GM12878 (cell line): ENCODE measurements at regions not wholly inside any gene's neighbourhood (a gene's known extent, or its start where the extent isn't known, plus 50 kb on each side); places are given as distances from the start of the nearest gene placed in this dataset.
"Not testable (repeated sequence)": the region's sequence is repeated elsewhere in the genome, so short reads cannot be mapped to it uniquely, and the experiment has no call there.

Experiments used
- ATAC-seq: fragments of 200-7000 bp; cut with Tn5 transposase; 3 replicates; pipeline ENCODE4 v1.9.1; 2020; ENCODE audit warnings: mild to moderate bottlenecking, moderate library complexity
- BruUV-seq: library from RNA; stranded (reverse); fragments of 400-500 nt; replicated peaks from 2 replicates; lab custom pipeline; 2021; lab: Mats Ljungman, UMichigan
- CTCF ChIA-PET: fragments of 300-600 bp; sonication (Branson Sonifier 250); formaldehyde crosslinking; extraction: SDS; loops from one replicate; lab custom pipeline; 2021; ENCODE audit warnings: inconsistent platforms; lab: Yijun Ruan, JAX
- POLR2A ChIA-PET: fragments of 350-600 bp; formaldehyde crosslinking; extraction: SDS; loops from one replicate; lab custom pipeline; 2021; ENCODE audit warnings: inconsistent platforms; lab: Charles Lee
- RAD21 ChIA-PET: fragments of 300-600 bp; sonication (Branson Sonifier 250); formaldehyde crosslinking; loops from one replicate; lab custom pipeline; 2023; ENCODE audit warnings: antibody characterized with exemption; ENCODE audit not compliant: unreplicated experiment; lab: Charles Lee
- SMC1A ChIA-PET: fragments of 300-600 bp; sonication (Branson Sonifier 250); formaldehyde crosslinking; loops from one replicate; lab custom pipeline; 2023; ENCODE audit not compliant: unreplicated experiment, uncharacterized antibody; lab: Charles Lee
- DNase-seq: peaks from one replicate; pipeline ENCODE4 v3.0.0-alpha.2; 2011; ENCODE audit warnings: low read depth, low spot score
- FAIRE-seq: peaks from 3 replicates; lab custom pipeline; 2011; peaks lifted over from hg19 to GRCh38; lab: Jason Lieb, UNC
- H2AFZ ChIP-seq: 2 replicates; pipeline ENCODE4 v1.6.0; 2011; ENCODE audit warnings: low read depth, low read length, control low read depth; ENCODE audit not compliant: control insufficient read depth
- H3K27ac ChIP-seq: 2 replicates; pipeline ENCODE4 v1.5.1; 2011; ENCODE audit warnings: control low read depth; ENCODE audit not compliant: control insufficient read depth, insufficient read depth
- H3K27me3 ChIP-seq, 2 experiments: replicated peaks in 1 of 2; 2 replicates each; pipeline versions ENCODE4 v1.6.0 to v1.6.1; 2011; ENCODE audit warnings: low read length in 1 of 2; ENCODE audit not compliant: control insufficient read depth in 2 of 2, insufficient read depth in 2 of 2
- H3K36me3 ChIP-seq, 2 experiments: 2 replicates each; pipeline ENCODE4 v1.5.1; 2011; ENCODE audit warnings: low read length in 1 of 2; ENCODE audit not compliant: control insufficient read depth in 2 of 2, insufficient read depth in 2 of 2
- H3K4me1 ChIP-seq: 2 replicates; pipeline ENCODE4 v1.6.1; 2011; ENCODE audit warnings: mild to moderate bottlenecking, low read length, moderate library complexity, mixed read lengths; ENCODE audit not compliant: control insufficient read depth, insufficient read depth
- H3K4me2 ChIP-seq: 2 replicates; pipeline ENCODE4 v1.6.0; 2011; ENCODE audit warnings: control low read depth; ENCODE audit not compliant: control insufficient read depth, insufficient read depth
- H3K4me3 ChIP-seq: fragments of 200-600 bp; sonication (generic); 2 replicates; pipeline ENCODE4 v1.5.1; 2016
- H3K79me2 ChIP-seq: 2 replicates; pipeline ENCODE4 v1.6.0; 2011; ENCODE audit warnings: low read length; ENCODE audit not compliant: control insufficient read depth, insufficient read depth
- H3K9ac ChIP-seq: 2 replicates; pipeline ENCODE4 v1.8.0; 2011; ENCODE audit warnings: low read length, control low read depth, mixed read lengths; ENCODE audit not compliant: control insufficient read depth, insufficient read depth
- H3K9me3 ChIP-seq: replicated peaks from 3 replicates; pipeline ENCODE4 v1.5.1; 2011; ENCODE audit warnings: mild to moderate bottlenecking, low read length; ENCODE audit not compliant: control insufficient read depth, insufficient read depth
- H4K20me1 ChIP-seq: 2 replicates; pipeline ENCODE4 v1.6.0; 2011; ENCODE audit not compliant: control insufficient read depth, insufficient read depth
- BMI1 ChIP-seq: fragments of 450-650 bp; IDR thresholded peaks from 2 replicates; pipeline ENCODE4 v1.6.1; 2016; ENCODE audit warnings: mild to moderate bottlenecking, moderate library complexity, borderline replicate concordance
- CUX1 ChIP-seq: IDR thresholded peaks from 2 replicates; pipeline ENCODE4 v1.6.1; 2012; ENCODE audit warnings: improper control_type of control experiment, low read depth, low read length; ENCODE audit not compliant: insufficient replicate concordance
- MAX ChIP-seq: IDR thresholded peaks from 2 replicates; pipeline ENCODE4 v1.6.1; 2012; ENCODE audit warnings: low read depth, low read length, improper control_type of control experiment
- NR2C1 ChIP-seq: fragments of 450-650 bp; IDR thresholded peaks from 2 replicates; pipeline ENCODE4 v1.6.1; 2017; ENCODE audit warnings: antibody characterized with exemption, mild to moderate bottlenecking, moderate library complexity
- SREBF1 ChIP-seq: IDR thresholded peaks from 2 replicates; pipeline ENCODE4 v1.6.1; 2012; ENCODE audit warnings: mild to moderate bottlenecking, low read length
- TCF12 ChIP-seq: IDR thresholded peaks from 2 replicates; pipeline ENCODE4 v1.6.1; 2011; ENCODE audit warnings: low read depth, mild to moderate bottlenecking, low read length
- ZNF207 ChIP-seq: fragments of 450-650 bp; IDR thresholded peaks from 2 replicates; pipeline ENCODE4 v1.6.1; 2014; ENCODE audit warnings: antibody characterized with exemption, mild to moderate bottlenecking, borderline replicate concordance
- ZNF217 ChIP-seq: fragments of 450-650 bp; IDR thresholded peaks from 2 replicates; pipeline ENCODE4 v1.6.1; 2017; ENCODE audit warnings: antibody characterized with exemption, mild to moderate bottlenecking
- ZNF24 ChIP-seq: fragments of 450-650 bp; IDR thresholded peaks from 2 replicates; pipeline ENCODE4 v1.6.1; 2017; ENCODE audit warnings: antibody characterized with exemption, mild to moderate bottlenecking
- ZNF384 ChIP-seq: IDR thresholded peaks from 2 replicates; pipeline ENCODE4 v1.6.1; 2012; ENCODE audit warnings: low read depth, mild to moderate bottlenecking, low read length, improper control_type of control experiment, borderline replicate concordance
- WGBS: methylation state at CpG from one replicate; pipeline ENCODE4 v1.1.6; 2016; ENCODE audit warnings: low lambda C conversion rate; ENCODE audit not compliant: insufficient replicate concordance, insufficient coverage; ENCODE audit errors: missing lambda C conversion rate; 5-methylcytosine and 5-hydroxymethylcytosine counted together
- in situ Hi-C: fragments of 300-500 bp; cut with MboI; formaldehyde crosslinking; loops from 9 replicates; pipeline ENCODE4 v1.14.3; 2018; ENCODE audit warnings: mixed read lengths
- intact Hi-C: fragments of 100-400 bp; cut with micrococcal nuclease; formaldehyde crosslinking; loops from one replicate; pipeline ENCODE4 v1.14.2; 2022; ENCODE audit not compliant: unreplicated experiment

- H3K79me2 ChIP-seq, result no peaks in the 10 kb centered on the region
- FAIRE-seq, result no peak
- RAD21 ChIA-PET, result no interaction called here
- no peak overlapping the region for H3K4me2 ChIP-seq
- in situ Hi-C loops, result no loop called here
- WGBS, result 5% methylated on average over 1 of the region's 1 CpG
- H3K9me3 ChIP-seq, result no peaks in the 10 kb centered on the region
- TF ChIP-seq TCF12, result no peak
- TF ChIP-seq MAX, result no peak
- TF ChIP-seq ZNF217, result no peak
- TF ChIP-seq ZNF24, result no peak
- TF ChIP-seq CUX1, result no peak
- TF ChIP-seq ZNF384, result no peak
- TF ChIP-seq SREBF1, result no peak
- no peak for TF ChIP-seq BMI1
- no peak for TF ChIP-seq NR2C1
- TF ChIP-seq ZNF207, result no peak
- TF ChIP-seq, all 136 proteins: peak for 0
- no peak overlapping the region for H2AFZ ChIP-seq
- intact Hi-C loops, result no loop called here
- H3K4me1 ChIP-seq, result no peaks in the 10 kb centered on the region
- H3K27ac ChIP-seq, result no peak overlapping the region
- POLR2A ChIA-PET, result no interaction called here
- H3K9ac ChIP-seq, result no peak overlapping the region
- no peak overlapping the region for H3K4me3 ChIP-seq
- SMC1A ChIA-PET, result no interaction called here
- no TSS peak for BruUV-seq
- H4K20me1 ChIP-seq, result no peaks in the 10 kb centered on the region
- CTCF ChIA-PET, result no interaction called here
- H3K36me3 ChIP-seq, result no peaks in the 10 kb centered on the region
- H3K27me3 ChIP-seq, result no peaks in the 10 kb centered on the region
- ATAC-seq, result no peak
- no peak for DNase-seq
Measured at GRCh38 chr11:16577490-16577889, 161.0 kb upstream of the C11orf58 start.

- POLR2A ChIA-PET, H3K27ac ChIP-seq, H4K20me1 ChIP-seq, H3K4me1 ChIP-seq, BruUV-seq, in situ Hi-C loops, ATAC-seq, RAD21 ChIA-PET, CTCF ChIA-PET, H3K36me3 ChIP-seq, H3K4me2 ChIP-seq, H3K27me3 ChIP-seq, intact Hi-C loops, FAIRE-seq, DNase-seq, H3K9me3 ChIP-seq, H3K4me3 ChIP-seq, H3K79me2 ChIP-seq, H3K9ac ChIP-seq, H2AFZ ChIP-seq, SMC1A ChIA-PET: not testable (repeated sequence)
- 4% methylated on average over 2 of the region's 2 CpGs for WGBS
Measured at GRCh38 chr11:16574889-16575288, 163.6 kb upstream of the C11orf58 start.
